Smooth muscle cell (in vitro differentiated cells): ENCODE measurements at regions not wholly inside any gene's neighbourhood (a gene's known extent, or its start where the extent isn't known, plus 50 kb on each side); places are given as distances from the start of the nearest gene placed in this dataset.

ENCODE experiments used
- DNase-seq: peaks from one replicate; lab custom pipeline; 2025; ENCODE audit not compliant: unreplicated experiment; lab: John Stamatoyannopoulos, UW
- H2AFZ ChIP-seq: fragments of 200-600 bp; sonication (generic); 2 replicates; pipeline ENCODE4 v1.6.0; 2016; ENCODE audit warnings: antibody characterized with exemption, low read depth, mild to moderate bottlenecking
- H3F3A ChIP-seq: fragments of 200-600 bp; sonication (generic); 2 replicates; pipeline ENCODE4 v1.6.0; 2017; ENCODE audit warnings: antibody characterized with exemption, low read depth
- H3K27ac ChIP-seq: fragments of 200-600 bp; sonication (generic); 2 replicates; pipeline ENCODE4 v1.5.1; 2016; ENCODE audit warnings: low read depth, mild to moderate bottlenecking
- H3K27me3 ChIP-seq: fragments of 200-600 bp; sonication (generic); 2 replicates; pipeline ENCODE4 v1.6.1; 2016; ENCODE audit warnings: low read depth, mild to moderate bottlenecking
- H3K36me3 ChIP-seq: fragments of 200-600 bp; sonication (generic); 2 replicates; pipeline ENCODE4 v1.5.1; 2016; ENCODE audit warnings: low read depth
- H3K4me1 ChIP-seq: fragments of 200-600 bp; sonication (generic); 2 replicates; pipeline ENCODE4 v1.5.1; 2016; ENCODE audit warnings: low read depth
- H3K4me2 ChIP-seq: fragments of 200-600 bp; sonication (generic); 2 replicates; pipeline ENCODE4 v1.6.0; 2016; ENCODE audit warnings: mild to moderate bottlenecking
- H3K4me3 ChIP-seq: fragments of 200-600 bp; sonication (generic); 2 replicates; pipeline ENCODE4 v1.5.1; 2016; ENCODE audit warnings: mild to moderate bottlenecking
- H3K79me2 ChIP-seq: fragments of 200-600 bp; sonication (generic); 2 replicates; pipeline ENCODE4 v1.6.0; 2016; ENCODE audit warnings: low read depth, mild to moderate bottlenecking
- H3K9ac ChIP-seq: fragments of 200-600 bp; sonication (generic); 2 replicates; pipeline ENCODE4 v1.6.0; 2016; ENCODE audit warnings: low read depth
- H3K9me3 ChIP-seq: fragments of 200-600 bp; sonication (generic); replicated peaks from 2 replicates; pipeline ENCODE4 v1.5.1; 2016; ENCODE audit warnings: low read depth
- H4K20me1 ChIP-seq: fragments of 200-600 bp; sonication (generic); 2 replicates; pipeline ENCODE4 v1.6.0; 2016; ENCODE audit warnings: low read depth
- CTCF ChIP-seq: fragments of 200-600 bp; sonication (generic); IDR thresholded peaks from 2 replicates; pipeline ENCODE4 v1.5.1; 2017; ENCODE audit warnings: borderline replicate concordance, mild to moderate bottlenecking, antibody characterized with exemption; ENCODE audit not compliant: insufficient read depth, poor library complexity, severe bottlenecking
- WGBS: methylation state at CpG from one replicate; pipeline ENCODE4 v1.1.7; 2016; ENCODE audit warnings: low lambda C conversion rate; 5-methylcytosine and 5-hydroxymethylcytosine counted together

- H3F3A ChIP-seq = no peaks in the 10 kb centered on the region
- no peak for DNase-seq
- TF ChIP-seq CTCF = no peak
- no peaks in the 10 kb centered on the region for H3K9me3 ChIP-seq
- H3K4me1 ChIP-seq = no peaks in the 10 kb centered on the region
- no peak overlapping the region for H3K4me2 ChIP-seq
- H3K27ac ChIP-seq = no peak overlapping the region
- H3K27me3 ChIP-seq = no peaks in the 10 kb centered on the region
- H4K20me1 ChIP-seq = no peaks in the 10 kb centered on the region
- no peak overlapping the region for H3K4me3 ChIP-seq
- H3K79me2 ChIP-seq = no peaks in the 10 kb centered on the region
- no peaks in the 10 kb centered on the region for H3K36me3 ChIP-seq
- no peak overlapping the region for H2AFZ ChIP-seq
- no peak overlapping the region for H3K9ac ChIP-seq
Measured at GRCh38 chr6:140364916-140365315, 990.5 kb upstream of the CITED2 start.

GRCh38 chr6:140360651-140361050, 986.2 kb upstream of the CITED2 start:
- 71% methylated on average over 3 of the region's 3 CpGs for WGBS
- Histone ChIP-seq H3K9me3 (no peaks in the 10 kb centered on the region), H3F3A (no peaks in the 10 kb centered on the region), H3K27ac (no peak overlapping the region), H4K20me1 (no peaks in the 10 kb centered on the region), H3K79me2 (no peaks in the 10 kb centered on the region), H3K4me3 (no peak overlapping the region), H3K27me3 (no peaks in the 10 kb centered on the region), H3K36me3 (no peaks in the 10 kb centered on the region), H3K9ac (no peak overlapping the region), H3K4me1 (no peaks in the 10 kb centered on the region), H2AFZ (peak overlapping the region; percentile 47), H3K4me2 (no peak overlapping the region)
- TF ChIP-seq CTCF = no peak
- DNase-seq = no peak

GRCh38 chr6:140355476-140355875, 981.0 kb upstream of the CITED2 start:
- Histone ChIP-seq H3K9ac (no peak overlapping the region), H3F3A (no peaks in the 10 kb centered on the region), H3K9me3 (no peaks in the 10 kb centered on the region), H3K36me3 (no peaks in the 10 kb centered on the region), H3K27ac (no peak overlapping the region), H2AFZ (no peak overlapping the region), H3K4me1 (no peaks in the 10 kb centered on the region), H3K4me2 (no peak overlapping the region), H3K79me2 (no peaks in the 10 kb centered on the region), H3K27me3 (no peaks in the 10 kb centered on the region), H4K20me1 (no peaks in the 10 kb centered on the region), H3K4me3 (no peak overlapping the region)
- WGBS = 100% methylated on average over 1 of the region's 1 CpG
- no peak for DNase-seq
- no peak for TF ChIP-seq CTCF

- no peak overlapping the region for H2AFZ ChIP-seq
- no peak for TF ChIP-seq CTCF
- H4K20me1 ChIP-seq = no peaks in the 10 kb centered on the region
- no peaks in the 10 kb centered on the region for H3K27me3 ChIP-seq
- no peak overlapping the region for H3K4me2 ChIP-seq
- no peak overlapping the region for H3K27ac ChIP-seq
- H3K36me3 ChIP-seq = no peaks in the 10 kb centered on the region
- no peaks in the 10 kb centered on the region for H3K4me1 ChIP-seq
- H3K4me3 ChIP-seq = no peak overlapping the region
- H3K9ac ChIP-seq = no peak overlapping the region
- 76% methylated on average over 1 of the region's 1 CpG for WGBS
- DNase-seq = no peak
- no peaks in the 10 kb centered on the region for H3K9me3 ChIP-seq
- H3K79me2 ChIP-seq = no peaks in the 10 kb centered on the region
- H3F3A ChIP-seq = no peaks in the 10 kb centered on the region
Measured at GRCh38 chr6:140354296-140354695, 979.8 kb upstream of the CITED2 start.
